ENCODE measurements at regions not wholly inside any gene's neighbourhood (a gene's known extent, or its start where the extent isn't known, plus 50 kb on each side); places are given as distances from the start of the nearest gene placed in this dataset.

DNA sequence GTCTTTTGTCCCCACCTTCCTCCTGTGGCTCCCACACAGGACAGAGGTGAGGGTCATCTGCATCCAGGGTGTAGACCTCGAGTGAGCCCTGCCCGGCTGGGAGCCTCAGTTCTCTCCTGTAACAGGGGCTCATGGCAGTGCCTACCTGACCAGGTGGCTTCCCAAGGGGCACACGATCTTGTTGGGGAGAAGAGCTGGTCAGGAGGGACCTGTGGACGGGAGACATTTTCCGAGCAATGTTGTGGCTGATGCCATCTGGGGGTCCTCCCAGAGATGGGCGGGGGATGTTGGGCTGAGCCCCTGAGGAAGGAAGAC is 51.9 kb downstream of the CEBPB start:
- DNase-seq (ENCODE audit: insufficient read length, low spot score) (no peak), FAIRE-seq (no peak)

GRCh38 chr20:50242863-50243609 is 52.4 kb downstream of the CEBPB start:
- DNase-seq (ENCODE audit: insufficient read length, low spot score) (no peak), FAIRE-seq (no peak)

- FAIRE-seq (no peak), DNase-seq (ENCODE audit: insufficient read length, low spot score) (no peak)
Measured at GRCh38 chr20:50243610-50244351, 53.2 kb downstream of the CEBPB start.

DNA sequence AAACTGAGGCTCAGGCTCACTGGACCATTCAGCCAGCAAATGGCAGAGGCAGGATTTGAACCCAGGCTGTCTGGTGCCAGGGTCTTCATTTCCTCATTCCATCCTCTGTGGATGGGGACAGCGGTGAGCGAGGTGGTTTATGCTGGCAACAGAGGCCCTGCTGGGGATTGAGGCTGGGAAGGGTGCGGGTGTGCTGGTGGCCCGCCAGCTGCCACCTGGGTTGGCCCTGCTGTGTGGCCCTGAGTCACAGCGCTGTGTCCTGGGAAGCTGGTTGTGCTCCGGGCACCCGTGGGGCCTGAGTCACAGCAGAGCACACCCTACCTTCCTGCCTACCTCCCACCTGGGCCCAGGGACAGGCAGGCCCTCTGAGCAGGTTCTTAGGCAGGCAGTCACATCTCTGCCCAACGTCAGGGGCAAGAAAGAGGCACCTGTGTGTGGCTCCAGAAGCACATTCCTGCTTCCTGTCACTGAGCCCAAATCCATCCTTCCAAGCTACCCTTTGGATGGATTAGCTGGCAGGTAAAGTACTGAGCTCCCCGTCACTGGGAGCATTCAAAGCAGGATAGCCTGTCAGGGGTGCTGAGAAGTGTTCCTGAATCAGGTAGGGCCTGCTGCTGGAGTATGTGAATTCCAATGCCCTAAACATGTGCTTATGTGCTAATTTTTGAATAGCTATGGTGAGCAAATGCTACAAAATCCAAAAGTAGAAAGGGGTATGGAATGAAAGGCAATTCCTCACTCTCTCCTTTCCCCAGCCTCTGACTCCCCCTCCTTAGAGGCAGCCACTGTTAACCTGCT is 53.9 kb downstream of the CEBPB start:
- FAIRE-seq (no peak), DNase-seq (ENCODE audit: insufficient read length, low spot score) (no peak)

- DNase-seq (ENCODE audit: insufficient read length, low spot score): no peak
- no peak for FAIRE-seq
Measured at GRCh38 chr20:50245498-50246366, 55.1 kb downstream of the CEBPB start.

DNA sequence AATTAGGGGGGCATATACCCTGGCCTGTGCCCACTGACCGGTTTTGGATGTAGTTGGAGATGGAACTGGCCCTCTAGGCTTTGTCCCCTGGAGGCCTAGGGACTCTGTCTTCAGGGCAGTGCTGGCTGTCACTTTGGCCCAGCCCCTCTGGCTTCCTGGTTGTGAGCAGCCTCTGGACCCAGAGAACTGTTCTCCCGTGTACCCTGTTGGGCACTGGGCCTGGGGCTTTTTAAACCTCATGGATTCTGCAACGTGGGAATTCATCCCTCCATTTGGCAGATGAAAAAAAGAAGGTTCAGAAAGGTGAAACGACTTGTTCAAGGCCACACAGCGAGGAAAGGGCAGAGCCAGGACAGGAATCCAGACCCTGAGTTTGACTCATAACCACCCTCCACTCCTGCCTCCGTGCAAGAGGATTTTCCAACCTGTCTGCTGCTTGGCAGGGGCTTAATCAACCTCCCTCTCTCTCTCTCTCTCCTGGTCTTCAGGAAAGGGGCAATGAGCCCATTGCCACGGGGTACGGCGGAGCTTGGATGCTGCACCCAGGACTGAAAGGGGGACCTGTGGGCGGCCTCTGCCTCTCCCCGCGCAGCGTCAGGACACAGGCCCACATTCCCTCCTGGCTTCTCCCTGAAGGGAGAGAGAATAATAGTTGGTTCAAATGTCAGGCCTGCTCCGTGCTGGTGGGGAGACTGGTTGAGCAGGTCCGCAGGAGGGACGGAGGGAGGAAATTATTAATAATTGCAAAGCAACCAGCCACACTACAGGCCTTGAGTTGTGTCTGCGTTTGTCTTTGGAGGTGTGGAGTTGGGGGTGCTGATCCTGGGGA is 56.0 kb downstream of the CEBPB start:
- no peak for DNase-seq (ENCODE audit: insufficient read length, low spot score)
- no peak for FAIRE-seq

DNA sequence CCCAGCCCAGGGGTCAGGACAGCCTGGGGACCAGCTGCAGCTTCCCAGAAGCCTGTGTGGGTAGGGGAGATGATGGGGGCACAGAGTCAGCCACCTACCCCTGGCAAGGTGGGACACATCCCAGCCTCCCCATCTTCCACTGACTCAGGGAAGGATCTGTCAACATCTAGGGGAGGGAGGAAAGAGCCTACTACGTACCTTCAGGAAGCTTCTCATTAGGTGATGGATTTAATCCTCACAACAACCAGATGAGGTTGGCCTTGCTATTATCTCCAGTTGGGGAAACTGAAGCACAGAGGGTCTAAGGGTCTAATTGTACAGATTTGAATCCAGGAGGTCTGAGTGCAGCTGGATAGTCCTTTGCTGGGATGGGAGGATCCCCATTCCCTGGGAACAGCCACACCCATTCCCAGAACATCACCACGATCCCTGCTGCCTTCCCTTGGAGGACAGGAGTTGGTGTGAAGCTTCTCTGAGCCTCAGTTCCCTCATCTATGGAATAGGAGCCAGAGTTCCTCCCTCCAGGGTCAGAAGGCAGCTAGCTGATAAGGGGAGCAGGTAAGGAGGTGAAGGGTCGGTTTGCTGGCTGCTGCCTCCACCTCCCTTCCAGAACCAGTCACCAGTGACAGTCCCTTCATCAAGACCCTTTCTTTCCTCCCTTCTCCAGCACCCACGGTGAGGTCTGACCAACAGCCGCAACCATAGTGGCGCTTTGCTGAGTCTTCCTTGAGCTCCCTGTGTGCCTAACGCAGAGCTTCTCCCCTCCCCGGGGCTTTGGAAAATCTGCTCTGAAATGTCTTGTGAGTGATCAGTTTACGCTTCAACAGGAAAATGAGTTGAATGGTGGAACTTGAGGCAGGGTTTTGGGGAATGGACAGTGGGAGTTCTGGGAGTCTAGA is 56.8 kb downstream of the CEBPB start:
- no peak for DNase-seq (ENCODE audit: insufficient read length, low spot score)
- no peak for FAIRE-seq

DNA sequence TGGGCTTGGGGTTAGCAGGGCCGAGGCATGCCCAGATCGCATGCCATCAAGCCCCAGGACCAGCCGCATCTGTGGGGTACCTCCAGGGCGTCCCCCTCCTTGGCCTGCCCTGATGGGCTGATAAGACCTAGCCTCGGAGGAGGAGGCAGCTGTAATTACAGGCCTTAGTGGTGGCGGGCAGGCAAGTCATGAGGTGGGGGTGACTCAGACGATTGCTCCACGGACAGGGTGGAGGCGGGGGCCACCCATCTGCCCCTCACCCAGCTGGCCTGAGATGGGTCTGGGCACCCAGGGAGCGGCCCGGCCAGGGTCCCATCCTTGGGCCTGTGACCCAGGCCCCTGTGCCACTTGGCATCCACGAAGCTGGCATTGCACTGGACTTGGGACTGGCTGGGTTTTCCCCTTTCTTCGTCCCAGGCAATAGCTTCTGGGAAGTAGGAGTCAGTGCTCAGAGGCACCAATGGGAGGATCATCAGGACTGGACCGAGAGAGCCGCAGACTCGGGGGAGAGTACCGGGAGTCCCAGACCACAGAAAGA is 57.5 kb downstream of the CEBPB start:
- DNase-seq (ENCODE audit: insufficient read length, low spot score): no peak
- FAIRE-seq: no peak

GRCh38 chr20:50249447-50250388 is 59.1 kb downstream of the CEBPB start:
- no peak for FAIRE-seq
- no peak for DNase-seq (ENCODE audit: insufficient read length, low spot score)

DNA sequence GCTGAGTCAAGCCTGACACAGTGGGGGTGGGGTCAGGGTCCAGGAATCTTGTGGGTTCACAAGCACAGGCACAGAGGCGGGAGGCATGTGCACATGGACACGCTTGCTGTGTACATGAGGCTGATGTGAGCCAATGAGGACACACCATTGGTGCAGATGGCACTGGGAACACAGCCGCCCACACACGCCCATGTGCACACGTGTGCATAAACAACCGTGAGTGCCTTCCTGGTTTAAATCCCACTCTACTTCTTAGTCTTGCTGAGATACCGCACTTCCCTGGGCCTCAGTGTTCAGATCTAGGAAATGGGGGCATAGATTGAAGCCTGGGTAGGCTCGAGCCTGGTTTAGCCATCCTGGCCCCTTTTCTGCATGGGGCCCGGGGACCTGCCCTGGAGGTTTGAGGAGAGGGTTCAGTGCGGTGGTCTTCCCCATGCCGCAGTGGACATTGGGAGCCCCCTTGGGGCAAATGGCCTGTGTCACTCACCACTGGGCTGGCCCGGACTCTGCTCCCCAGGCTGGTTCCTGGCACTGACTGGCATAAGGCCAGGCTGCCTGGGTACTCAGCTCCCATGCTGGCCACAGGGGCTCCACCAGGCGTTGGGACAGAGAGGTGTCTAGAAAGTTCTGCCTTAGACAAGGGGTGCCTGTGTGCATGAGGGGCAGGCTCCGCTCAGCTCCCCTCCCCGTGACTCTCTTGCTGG is 60.2 kb downstream of the CEBPB start:
- FAIRE-seq (no peak), DNase-seq (ENCODE audit: insufficient read length, low spot score) (no peak)

- DNase-seq (ENCODE audit: insufficient read length, low spot score) (no peak), FAIRE-seq (no peak)
Measured at GRCh38 chr20:50251383-50251748, 60.7 kb downstream of the CEBPB start.

- FAIRE-seq (no peak), DNase-seq (ENCODE audit: insufficient read length, low spot score) (no peak)
Measured at GRCh38 chr20:50251992-50252511, 61.4 kb downstream of the CEBPB start.

DNA sequence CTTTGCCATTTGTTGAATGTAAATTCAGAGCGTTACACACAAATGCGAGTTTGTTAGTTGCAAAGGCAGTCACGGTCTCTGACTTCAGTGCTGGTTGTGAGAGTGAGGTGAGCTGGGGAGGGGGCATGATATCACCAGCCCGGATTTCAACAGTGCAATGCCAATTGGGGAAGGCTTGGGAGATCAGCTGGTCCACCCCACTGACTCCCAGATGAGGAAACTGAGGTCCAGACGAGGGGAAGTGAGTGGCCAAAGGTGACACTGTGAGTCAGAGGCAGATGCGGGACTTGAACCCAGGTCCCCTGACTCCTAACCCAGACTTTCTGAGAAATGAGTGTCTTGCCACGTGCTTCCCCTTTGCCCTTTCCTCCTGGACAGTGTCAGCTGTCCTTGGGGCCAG is 62.1 kb downstream of the CEBPB start:
- FAIRE-seq: no peak

DNA sequence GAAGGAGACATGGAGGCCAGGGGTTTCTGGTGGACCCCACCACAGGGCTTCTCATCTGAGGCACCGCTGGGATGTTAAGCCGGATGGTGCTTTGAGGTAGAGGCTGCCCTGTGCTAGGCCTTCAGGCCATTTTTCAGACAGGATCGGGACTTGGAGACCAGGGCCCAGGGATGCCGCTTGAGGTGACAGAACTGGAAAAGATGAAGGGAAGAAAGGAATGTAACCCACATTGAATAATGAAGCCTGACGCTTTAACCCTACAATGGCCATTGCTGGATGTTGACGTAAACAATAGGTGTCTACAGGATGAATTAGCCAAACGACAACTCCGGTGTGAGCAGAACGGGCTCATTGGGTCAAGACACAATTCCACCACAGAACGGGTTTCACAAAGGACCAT is 62.5 kb downstream of the CEBPB start:
- no peak for DNase-seq (ENCODE audit: insufficient read length, low spot score)
- FAIRE-seq: no peak

More for the DNA sequence above, 62.1 kb downstream of the CEBPB start:
- DNase-seq (ENCODE audit: insufficient read length, low spot score): no peak

DNA sequence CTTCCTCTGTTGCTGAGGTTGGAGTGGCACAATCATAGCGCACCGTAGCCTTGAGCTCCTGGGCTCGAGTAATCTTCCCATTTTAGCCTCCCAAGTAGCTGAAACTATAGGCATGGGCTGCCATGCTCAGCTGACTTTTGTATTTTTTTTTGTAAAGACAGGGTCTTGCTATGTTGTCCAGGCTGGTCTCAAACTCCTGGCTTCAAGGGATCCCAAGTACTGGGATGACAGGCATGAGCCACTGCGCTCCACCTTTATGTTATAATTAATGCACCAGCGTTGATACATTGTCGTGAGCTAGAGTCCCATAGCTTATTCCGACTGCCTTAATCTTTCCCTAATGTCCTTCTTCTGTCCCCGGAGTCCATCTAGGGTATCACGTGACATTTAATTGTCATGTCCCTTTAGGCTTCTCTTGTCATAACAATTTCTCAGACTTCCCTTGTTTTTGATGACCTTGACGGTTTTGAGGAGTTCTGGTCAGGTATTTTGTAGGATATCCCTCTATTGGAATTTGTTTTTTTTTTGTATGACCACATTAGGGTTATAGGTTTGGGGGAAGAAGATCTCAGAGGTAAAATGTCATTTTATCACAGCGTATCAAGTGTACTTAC is 63.9 kb downstream of the CEBPB start:
- DNase-seq (ENCODE audit: insufficient read length, low spot score) (no peak), FAIRE-seq (no peak)

GRCh38 chr20:50256577-50256976 is 65.9 kb downstream of the CEBPB start:
- DNase-seq (ENCODE audit: insufficient read length, low spot score): no peak

More at GRCh38 chr20:50256577-50256976, 65.9 kb downstream of the CEBPB start:
- FAIRE-seq: no peak

Data from GM19239 (cell line).